Colonic mucosa (tissue), 4 donors: ENCODE measurements at regions not wholly inside any gene's neighbourhood (a gene's known extent, or its start where the extent isn't known, plus 50 kb on each side); places are given as distances from the start of the nearest gene placed in this dataset.

Source experiments
- DNase-seq: peaks from one replicate; pipeline ENCODE4 v3.0.0-alpha.2; 2020
- H3K27ac ChIP-seq: fragments of 200-600 bp; one replicate; pipeline ENCODE4 v1.8.0; 2021
- H3K27me3 ChIP-seq: fragments of 200-600 bp; one replicate; pipeline ENCODE4 v1.8.0; 2021
- H3K36me3 ChIP-seq: fragments of 200-600 bp; one replicate; pipeline ENCODE4 v1.8.0; 2021
- H3K4me1 ChIP-seq: fragments of 200-600 bp; one replicate; pipeline ENCODE4 v1.8.0; 2021; ENCODE audit warnings: mild to moderate bottlenecking
- H3K4me3 ChIP-seq: fragments of 200-600 bp; one replicate; pipeline ENCODE4 v1.8.0; 2021
- H3K9ac ChIP-seq, 2 donors: one replicate each; pipeline ENCODE4 v1.7.0; 2013; ENCODE audit warnings: control low read depth in 2 of 2, low read depth in 2 of 2, low read length in 2 of 2
- H3K9me3 ChIP-seq: fragments of 200-600 bp; one replicate; pipeline ENCODE4 v1.8.0; 2021
- intact Hi-C: fragments of 100-400 bp; cut with DNase I; formaldehyde crosslinking; loops from one replicate; pipeline ENCODE4 v1.14.1; 2022
- TF ChIP-seq, protein P1 (sequence below): fragments of 200-600 bp; IDR thresholded peaks from one replicate; pipeline ENCODE4 v1.8.0; 2022; ENCODE audit warnings: antibody characterized with exemption, mild to moderate bottlenecking
- donor health status: healthy.
- donor health status: DM: no; HTN: no; CAD: no.
- donor health status: DM: no; HTN: no; CAD: no.

GRCh38 chr1:42035205-42035829 lies 116.6 kb upstream of the HIVEP3 start:
- peak; percentile 50 for DNase-seq
- Histone ChIP-seq H3K4me3 (peak overlapping the region; percentile 88), H3K9me3 (no peaks in the 10 kb centered on the region), H3K27me3 (no peaks in the 10 kb centered on the region), H3K4me1 (peaks cover 7% of the 10 kb centered on the region), H3K27ac (peak overlapping the region; percentile 34), H3K36me3 (no peaks in the 10 kb centered on the region), H3K9ac (peak overlapping the region; percentile 73 to 74)
- TF ChIP-seq, protein P1, sequence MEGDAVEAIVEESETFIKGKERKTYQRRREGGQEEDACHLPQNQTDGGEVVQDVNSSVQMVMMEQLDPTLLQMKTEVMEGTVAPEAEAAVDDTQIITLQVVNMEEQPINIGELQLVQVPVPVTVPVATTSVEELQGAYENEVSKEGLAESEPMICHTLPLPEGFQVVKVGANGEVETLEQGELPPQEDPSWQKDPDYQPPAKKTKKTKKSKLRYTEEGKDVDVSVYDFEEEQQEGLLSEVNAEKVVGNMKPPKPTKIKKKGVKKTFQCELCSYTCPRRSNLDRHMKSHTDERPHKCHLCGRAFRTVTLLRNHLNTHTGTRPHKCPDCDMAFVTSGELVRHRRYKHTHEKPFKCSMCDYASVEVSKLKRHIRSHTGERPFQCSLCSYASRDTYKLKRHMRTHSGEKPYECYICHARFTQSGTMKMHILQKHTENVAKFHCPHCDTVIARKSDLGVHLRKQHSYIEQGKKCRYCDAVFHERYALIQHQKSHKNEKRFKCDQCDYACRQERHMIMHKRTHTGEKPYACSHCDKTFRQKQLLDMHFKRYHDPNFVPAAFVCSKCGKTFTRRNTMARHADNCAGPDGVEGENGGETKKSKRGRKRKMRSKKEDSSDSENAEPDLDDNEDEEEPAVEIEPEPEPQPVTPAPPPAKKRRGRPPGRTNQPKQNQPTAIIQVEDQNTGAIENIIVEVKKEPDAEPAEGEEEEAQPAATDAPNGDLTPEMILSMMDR = no peak
- intact Hi-C loops = no loop called here

DNA sequence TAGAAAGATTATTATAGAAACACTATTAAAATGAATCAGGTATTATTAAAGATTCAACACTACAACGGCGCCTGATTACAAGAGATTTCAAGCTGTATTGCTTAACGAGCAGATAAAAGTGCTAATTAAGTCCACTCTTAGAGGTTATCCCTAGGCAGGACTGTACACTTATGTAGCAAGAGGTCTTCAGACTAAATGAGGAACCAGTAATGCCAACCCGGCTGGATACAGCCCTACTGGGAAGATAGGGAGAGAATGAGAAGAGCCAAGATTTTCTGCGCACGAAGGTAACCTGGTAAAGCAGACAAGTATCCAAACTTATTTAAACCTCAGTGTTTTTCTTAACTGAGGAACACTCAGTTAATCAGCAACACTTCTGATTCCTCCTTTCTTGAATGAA lies 115.7 kb upstream of the HIVEP3 start:
- H3K27ac ChIP-seq = no peak overlapping the region
- H3K4me3 ChIP-seq = peak overlapping the region; percentile 88
- intact Hi-C loops = no loop called here
- H3K36me3 ChIP-seq = no peaks in the 10 kb centered on the region
- H3K27me3 ChIP-seq = no peaks in the 10 kb centered on the region
- TF ChIP-seq, protein P1 = no peak
- peaks cover 7% of the 10 kb centered on the region for H3K4me1 ChIP-seq
- no peaks in the 10 kb centered on the region for H3K9me3 ChIP-seq
- no peak overlapping the region for H3K9ac ChIP-seq
- DNase-seq = no peak

GRCh38 chr1:42033629-42034028 lies 114.9 kb upstream of the HIVEP3 start:
- Histone ChIP-seq H3K4me1 (peaks cover 7% of the 10 kb centered on the region), H3K9ac (no peak overlapping the region), H3K36me3 (no peaks in the 10 kb centered on the region), H3K27ac (no peak overlapping the region), H3K4me3 (no peak overlapping the region), H3K9me3 (no peaks in the 10 kb centered on the region), H3K27me3 (no peaks in the 10 kb centered on the region)
- no peak for DNase-seq
- intact Hi-C loops = no loop called here
- TF ChIP-seq, protein P1 = no peak

DNA sequence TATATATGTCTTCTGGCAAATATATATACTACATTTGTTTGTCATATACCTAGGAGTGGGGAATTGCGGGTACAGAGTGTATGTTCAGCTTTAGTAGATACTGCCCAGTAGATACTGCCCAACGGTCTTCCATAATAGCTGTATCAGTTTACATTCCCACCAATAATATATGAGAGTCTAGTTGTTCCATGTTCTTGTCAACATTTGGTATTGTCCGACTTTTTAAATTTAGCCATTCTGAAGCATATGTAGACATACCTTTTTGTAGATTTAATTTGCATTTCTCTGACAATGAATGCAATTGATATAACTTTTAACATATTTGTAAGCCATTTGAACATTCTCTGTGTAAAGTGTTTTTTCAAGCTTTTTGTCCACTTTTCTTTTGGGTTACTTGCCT lies 99.0 kb upstream of the HIVEP3 start:
- Histone ChIP-seq H3K4me1 (no peaks in the 10 kb centered on the region), H3K36me3 (no peaks in the 10 kb centered on the region), H3K4me3 (no peak overlapping the region), H3K27ac (no peak overlapping the region), H3K9ac (no peak overlapping the region), H3K9me3 (no peaks in the 10 kb centered on the region), H3K27me3 (no peaks in the 10 kb centered on the region)
- TF ChIP-seq, protein P1 = no peak
- no peak for DNase-seq
- intact Hi-C loops = no loop called here

DNA sequence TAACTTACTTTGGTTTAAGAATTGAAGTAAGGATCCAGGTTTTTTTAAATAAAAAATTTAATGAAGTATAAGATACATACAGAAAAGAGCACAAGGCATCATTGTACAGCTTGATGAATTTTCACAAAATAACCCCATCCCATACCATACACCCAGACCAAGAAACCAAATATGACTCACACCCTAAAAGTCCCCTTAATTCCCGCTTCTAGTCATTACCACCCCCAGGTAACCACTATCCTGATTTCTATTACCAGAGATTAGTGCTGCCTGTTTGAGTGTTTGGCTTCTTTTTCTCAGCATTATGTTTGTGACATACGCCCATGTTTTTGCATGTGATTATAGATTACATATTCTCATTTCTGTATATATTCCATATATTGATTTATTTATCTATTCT lies 98.5 kb upstream of the HIVEP3 start:
- DNase-seq = no peak
- intact Hi-C loops = no loop called here

More for the DNA sequence above, 98.5 kb upstream of the HIVEP3 start:
- Histone ChIP-seq H3K9ac (no peak overlapping the region), H3K4me1 (no peaks in the 10 kb centered on the region), H3K27ac (no peak overlapping the region), H3K27me3 (no peaks in the 10 kb centered on the region), H3K9me3 (no peaks in the 10 kb centered on the region), H3K4me3 (no peak overlapping the region), H3K36me3 (no peaks in the 10 kb centered on the region)
- TF ChIP-seq, protein P1 = no peak
